ENCODE measurements at regions not wholly inside any gene's neighbourhood (a gene's known extent, or its start where the extent isn't known, plus 50 kb on each side); places are given as distances from the start of the nearest gene placed in this dataset.
"Not testable (repeated sequence)": the region's sequence is repeated elsewhere in the genome, so short reads cannot be mapped to it uniquely, and the experiment has no call there.

DNA sequence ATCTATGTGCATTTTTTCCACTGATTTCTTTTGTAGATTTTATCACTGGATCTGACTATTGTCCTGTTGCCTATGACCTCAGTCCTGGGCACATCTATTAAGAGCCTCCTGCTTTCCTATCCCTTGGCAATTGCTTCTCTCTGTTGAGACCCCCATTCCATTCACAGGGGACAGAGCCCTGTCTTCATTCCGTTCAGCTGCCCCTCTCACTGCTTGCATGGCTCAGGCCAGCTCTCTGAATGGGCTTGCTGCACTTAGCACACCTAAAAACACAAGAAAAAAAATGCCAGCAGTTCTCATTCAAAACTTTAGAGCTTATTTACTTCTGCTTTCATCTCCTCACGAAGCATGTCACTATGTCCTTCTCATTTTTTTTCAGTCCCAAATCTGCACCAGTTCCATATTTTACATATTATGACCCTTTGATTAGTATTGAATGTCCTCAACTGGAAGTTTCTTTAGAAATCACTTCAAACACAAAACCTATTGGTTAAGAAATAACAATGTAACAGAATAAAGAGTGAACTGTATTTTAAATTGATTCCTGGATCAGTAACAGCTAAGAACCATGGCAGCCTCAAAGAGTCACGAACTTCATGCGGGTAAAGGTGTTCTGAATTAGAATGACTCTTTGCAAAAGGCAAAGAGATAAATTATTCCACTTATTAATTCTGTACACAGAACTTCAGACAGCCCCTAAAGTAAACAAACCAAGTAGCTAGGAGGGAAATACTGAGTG lies 616.5 kb downstream of the C6orf118 start:
- no peak for DNase-seq

DNA sequence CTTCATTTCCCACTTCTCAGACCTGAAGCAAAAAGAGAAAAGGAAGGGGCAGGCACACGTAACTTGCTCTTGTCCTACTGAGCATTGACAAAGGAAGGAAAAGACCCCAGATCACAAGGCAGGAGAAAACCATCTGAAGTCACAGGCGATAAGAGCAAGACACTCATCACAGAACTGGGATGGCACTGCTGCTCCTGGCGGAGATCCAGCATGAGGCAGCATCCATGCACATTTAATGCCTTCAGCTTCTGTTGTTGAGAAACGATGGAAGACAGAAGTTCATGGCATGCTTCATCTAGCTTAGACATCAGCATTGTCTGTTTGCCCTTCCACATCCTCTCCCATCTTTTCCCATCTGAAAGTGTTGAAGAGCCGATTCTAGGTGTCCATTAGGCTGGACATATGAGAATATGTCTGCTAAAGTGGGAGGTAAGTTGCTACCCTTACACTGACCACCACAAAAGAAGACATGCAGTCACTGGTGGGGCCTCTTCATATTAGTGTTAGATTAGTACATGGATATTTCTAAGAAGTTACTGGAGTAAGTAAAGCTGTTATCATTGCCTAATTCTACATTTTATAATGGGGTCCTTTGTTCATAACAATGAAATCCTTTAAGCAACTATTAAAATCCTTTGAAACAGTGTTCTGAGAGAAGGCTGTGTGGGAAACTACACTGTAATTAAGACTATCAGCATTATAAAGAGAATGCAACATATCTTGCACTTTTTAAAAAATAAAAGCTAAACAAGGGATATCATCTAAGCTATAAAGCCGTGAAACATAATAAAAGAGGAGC lies 618.5 kb downstream of the C6orf118 start:
- DNase-seq: no peak

DNA sequence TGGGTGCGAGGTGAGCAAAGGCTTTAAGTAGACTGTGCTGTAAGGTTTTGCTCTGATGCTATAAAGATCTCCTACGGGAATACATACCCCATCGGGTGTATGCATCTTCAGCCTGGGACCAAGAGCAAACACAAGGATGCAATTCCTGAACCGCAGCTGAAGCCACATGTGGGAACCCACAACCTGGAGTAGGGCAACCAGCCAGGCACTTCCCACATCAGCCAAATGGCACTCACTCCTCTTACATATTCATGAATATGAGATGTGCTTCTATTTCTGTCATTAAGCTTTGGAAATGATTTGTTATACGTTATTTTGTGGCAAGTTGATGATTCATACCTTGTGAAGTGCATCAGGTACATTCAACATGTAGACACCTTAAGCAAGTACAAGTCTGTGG lies 619.2 kb downstream of the C6orf118 start:
- no peak for DNase-seq

DNA sequence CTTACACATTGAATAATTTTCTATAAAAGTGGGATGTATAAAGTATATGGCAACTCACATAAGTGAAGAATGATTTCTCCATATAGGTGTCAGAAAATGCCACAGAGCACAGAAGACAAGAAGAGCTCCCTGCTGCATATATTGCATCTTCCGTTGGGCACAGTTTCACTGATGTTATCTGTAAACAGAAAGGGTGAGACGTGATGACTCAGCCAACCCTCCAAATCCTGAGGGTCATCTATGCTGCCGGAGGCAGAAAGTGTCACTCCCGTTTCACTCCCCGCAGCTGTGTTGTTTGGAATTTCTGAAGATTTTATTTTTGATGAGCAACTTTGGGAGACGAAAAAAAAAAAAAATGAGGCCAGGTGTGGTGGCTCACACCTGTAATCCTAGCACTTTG lies 644.1 kb downstream of the C6orf118 start:
- DNase-seq: no peak

DNA sequence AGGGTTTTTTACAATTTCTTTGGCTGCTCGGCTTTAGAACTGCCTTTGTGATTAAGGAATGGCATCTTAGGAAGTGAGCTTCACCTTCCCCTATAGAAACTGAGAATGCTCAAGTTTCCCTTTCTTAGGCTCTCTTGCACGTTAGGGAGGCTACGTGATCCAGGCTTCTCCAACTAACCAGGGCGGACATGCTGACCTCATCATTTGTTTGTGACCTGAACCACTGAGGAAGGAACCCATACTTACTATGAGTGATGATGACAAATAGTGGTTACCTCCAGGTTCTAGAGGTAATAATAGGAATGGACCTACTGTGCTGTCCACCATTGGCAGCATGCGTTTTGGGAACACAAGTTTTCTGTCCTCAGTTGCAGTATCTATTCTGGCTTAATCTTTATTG lies 645.8 kb downstream of the C6orf118 start:
- no peak for DNase-seq

DNA sequence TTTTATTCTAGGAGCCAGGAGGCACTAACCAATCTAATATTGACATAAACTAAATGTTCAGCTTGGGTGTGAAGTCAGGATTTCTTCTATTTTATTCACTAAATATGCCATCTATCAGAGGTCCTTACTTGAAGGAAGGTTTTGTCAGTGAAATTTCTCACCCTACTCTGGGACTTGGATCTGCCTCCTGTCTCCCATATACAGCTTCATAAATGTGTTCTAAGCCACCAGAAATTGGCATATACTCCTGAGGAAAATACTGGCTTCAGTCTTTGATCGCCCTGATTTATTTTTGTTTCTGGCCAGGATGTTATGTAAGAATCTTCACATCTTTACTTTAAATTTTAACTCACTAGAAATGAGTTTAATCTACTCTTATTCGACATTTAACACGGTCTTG lies 647.7 kb downstream of the C6orf118 start:
- DNase-seq: no peak

DNA sequence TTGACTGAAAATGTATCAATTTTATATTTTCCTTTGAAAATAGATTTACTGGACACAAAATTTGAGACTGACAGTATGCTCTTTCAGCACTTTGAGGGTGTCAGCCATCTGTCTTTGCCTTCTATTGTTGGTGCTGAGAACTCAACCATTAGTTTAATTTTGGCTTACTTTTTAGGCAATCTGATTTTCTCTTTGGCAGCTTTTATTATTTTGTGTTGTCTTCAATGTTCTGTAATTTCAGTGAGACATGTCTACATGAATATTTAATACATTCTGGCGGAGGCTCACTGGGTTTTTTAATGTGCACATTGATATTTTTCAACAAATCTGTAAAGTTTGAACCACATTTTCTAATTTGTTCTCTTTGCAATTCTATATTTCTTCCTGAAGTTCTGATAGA lies 648.6 kb downstream of the C6orf118 start:
- DNase-seq: no peak

DNA sequence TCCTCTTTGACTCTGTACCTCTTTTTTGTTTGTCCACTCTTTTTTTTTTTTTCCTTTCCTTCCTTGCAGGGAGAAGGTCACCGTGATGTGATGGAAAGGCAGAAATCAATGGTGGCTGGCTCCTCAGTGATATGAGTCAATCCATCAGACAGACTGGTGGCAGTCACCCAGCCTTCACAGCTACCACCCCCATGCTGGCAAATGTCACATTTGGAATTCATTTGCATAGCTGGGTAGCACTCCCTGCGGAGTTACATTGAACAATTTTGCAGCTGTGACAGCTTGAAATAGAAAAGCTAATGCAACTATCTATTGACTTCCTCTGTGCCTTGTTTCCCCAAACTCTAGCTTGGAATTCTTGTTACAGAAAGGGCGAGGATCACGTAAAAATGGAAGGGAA lies 668.4 kb downstream of the C6orf118 start:
- DNase-seq: no peak

DNA sequence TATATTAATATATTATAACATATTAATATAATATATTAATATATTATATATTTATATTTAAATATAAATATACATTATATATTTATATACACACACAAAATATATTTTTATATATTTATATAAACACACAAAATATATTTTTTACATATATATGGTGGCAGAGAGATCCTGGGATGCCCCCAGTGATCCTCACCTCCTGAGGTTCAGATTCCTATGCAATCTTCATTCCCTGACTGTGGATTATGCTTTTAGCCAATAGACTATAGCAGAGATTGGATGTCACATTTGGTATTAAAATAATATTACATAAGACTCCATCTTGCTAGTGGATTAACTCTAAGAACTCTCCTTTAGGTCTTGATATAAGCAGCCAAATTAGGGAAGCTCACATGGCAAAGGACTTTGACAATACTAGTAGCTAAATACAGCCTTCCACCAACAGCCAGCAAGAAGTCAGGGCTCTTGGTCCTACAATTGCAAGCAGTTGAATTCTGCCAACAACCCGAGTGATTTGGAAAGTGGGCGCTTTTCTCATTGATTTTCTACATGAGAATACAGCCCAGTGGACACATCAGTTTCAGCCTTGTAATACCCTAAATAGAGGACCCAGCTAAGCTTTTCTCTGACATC lies 681.0 kb downstream of the C6orf118 start:
- no peak for DNase-seq

DNA sequence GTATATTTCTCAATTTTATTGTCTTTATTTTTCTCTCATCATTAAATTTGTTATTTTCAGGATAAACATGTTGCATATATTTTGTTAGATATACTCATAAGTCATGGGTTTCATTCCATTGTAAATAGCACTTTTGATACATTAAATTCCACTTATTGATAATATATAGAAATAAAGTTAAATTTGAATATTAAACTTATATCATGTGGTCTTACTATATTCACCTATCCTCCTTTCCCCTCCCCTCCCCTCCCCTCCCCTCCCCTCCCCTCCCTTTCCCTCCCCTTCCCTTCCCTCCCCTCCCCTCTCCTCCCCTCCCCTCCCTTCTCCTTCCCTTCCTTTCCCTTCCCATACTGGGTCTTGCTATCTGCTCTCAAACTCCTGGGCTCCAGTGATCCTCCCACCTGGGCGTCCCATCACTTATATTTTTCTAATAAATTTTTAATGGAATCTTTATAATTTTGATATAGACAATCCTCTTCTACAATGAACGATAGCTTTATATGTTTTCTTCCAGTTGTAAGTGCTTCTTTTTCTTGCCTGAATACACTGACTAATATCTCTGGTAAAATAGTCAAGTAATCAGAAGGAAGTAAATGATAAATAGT lies 692.4 kb downstream of the C6orf118 start:
- no peak for DNase-seq

DNA sequence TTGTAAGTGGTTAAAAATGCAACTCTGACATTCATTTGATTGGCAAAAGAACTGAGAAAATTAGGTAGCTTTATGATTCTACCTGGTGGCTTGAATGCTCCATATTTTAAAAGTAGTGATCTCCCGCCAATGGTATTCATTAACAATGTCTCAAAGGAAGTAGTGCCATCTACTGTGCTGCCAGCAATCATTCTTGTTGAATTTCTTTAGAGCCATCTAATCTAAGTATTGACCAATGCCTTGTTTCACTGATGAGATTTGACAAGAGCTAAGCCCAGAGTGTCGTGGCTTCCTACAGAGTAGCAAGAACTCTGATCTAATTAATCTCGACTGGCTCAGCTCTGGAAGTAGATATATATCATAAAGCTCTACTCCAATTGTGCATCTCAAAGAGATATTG lies 696.7 kb downstream of the C6orf118 start:
- no peak for DNase-seq

DNA sequence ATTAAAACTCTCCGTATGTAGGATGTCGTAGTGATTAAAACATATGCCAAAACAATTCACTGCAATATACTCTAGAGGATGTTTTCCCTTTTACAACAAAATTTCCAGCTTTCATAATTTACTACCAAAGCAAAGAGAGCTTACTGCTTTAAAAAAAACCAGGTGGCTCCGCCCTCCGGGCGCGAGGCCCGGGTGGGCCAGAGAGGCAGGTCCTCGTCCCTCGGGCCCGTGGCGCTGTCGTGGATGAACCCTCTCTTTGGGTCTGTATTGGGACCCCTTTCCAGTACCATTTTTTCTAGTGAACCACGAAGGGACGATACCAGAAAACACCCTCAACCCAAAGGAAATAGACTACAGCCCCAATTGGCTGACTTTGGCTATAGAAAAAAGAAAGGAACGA lies 698.5 kb downstream of the C6orf118 start:
- DNase-seq: not testable (repeated sequence)

DNA sequence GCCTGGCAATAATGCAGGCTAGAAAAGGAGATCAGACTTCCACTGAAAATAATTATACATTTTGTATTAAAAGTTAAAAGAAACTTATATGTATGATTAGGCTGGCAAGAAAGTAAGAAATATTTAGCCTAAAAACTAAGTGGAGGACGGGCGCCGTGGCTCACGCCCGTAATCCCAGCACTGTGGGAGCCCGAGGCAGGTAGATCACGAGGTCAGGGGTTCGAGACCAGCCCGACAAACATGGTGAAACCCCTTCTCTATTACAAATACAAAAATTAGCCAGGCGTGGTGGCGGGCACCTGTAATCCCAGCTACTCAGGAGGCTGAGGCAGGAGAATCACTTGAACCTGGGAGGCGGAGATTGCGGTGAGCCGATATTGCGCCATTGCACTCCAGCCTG lies 707.0 kb downstream of the C6orf118 start:
- DNase-seq: not testable (repeated sequence)

DNA sequence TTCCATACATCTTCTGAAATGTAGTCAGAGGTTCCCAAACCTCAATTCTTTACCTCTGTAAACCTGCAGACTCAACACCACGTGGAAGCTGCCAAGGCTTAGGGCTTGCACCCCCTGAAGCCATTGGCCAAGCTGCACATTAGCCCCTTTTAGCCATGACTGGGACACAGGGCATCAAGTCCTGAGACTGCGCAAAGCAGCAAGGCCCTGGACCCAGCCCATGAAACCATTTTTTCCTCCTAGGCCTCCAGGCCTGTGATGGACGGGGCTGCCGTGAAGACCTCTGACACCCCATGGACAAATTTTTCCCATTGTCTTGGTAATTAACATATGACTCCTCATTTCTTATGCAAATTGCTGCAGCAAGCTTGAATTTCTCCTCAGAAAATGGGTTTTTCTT lies 727.8 kb downstream of the C6orf118 start:
- DNase-seq: no peak

DNA sequence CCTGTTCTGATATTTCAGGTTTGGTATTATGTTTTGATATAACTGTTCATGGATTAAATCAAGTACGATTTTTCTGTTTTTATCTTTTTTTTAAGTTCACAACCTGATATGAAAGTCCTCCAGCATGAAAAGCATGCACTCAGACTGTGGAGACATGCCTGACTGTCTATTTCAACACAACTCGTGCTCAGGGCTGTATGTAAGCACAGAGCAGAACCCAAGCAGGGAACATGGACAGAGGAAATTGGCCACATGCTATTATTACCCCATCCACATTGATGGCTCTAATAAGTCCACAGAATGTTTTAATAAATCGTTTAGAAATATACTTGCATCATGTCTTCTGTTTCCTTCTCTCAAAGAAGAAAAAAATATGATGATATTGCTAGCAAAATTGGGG lies 730.4 kb downstream of the C6orf118 start:
- no peak for DNase-seq

DNA sequence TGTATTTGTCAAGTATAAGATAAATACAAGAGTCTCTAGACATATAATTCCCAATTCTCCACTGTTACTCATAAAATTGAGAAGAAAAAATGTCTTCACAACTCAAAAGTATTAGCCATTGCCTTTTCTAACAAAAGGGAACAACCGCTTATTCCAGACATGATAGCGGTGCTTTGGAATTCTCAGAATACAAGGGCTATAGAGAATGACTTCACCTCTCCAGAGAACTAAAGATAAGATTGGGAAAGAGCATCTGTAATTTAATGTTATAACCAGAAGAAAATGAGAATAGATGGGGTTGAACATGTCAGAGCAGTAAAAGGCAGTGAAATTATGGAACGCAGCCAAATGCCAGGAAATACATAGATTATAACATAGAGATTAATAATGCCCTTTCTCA lies 730.8 kb downstream of the C6orf118 start:
- DNase-seq: no peak

DNA sequence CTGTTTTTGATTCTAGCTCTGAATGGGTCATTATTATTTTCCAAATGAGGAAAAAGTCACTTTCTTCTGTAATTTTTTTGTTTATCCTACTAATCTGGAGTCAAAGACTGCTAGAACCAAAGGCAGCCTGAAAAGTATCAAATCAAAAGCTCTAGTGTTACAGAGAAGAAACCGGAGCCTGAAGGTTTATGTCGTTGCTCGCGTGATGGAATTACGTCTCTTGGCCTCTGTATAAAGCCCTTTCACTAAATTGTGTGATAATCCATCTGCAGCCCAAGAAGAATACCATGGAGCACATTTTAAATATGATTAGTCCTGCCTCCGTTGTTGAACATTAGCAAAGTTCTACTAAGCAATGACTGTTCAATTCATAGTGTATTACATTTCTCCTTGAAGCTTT lies 738.6 kb downstream of the C6orf118 start:
- DNase-seq: no peak

DNA sequence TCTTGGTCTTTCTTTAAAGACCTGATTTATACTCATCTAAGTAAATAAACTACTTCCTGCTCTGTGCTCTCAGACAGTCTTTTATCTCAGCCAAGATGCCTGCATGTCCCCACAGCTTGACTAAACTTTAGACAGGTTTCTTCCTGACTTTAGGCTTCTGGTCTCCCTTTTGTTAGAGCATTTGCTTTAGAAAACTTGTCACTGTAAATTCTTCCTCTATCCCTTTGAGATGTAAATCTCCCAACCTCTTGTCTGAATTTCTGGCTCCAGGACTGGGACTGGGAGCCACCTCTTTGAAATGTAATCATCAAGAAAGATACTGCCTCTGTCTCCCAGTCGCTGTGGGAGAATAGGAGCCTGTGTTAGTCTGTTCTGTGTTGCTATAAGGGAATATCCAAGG lies 739.9 kb downstream of the C6orf118 start:
- DNase-seq: no peak

DNA sequence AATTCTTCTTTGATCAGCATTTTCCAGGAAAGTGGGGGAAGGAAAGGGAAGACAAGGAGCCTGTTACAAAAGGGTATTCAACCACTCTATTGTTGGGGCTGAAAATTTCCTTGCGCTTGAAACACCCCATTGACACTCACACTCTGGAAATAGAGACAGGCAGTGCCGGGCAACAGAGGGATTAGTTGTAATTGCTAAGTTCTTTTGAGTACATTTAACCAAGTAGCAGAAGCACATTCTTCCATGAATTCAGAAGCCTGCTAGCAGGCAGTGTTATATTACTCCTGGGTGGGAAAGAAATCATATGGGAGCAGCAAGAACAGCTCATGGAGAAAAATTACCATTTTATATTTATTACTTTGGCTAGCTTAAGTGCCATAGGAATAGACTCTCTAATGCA lies 745.5 kb downstream of the C6orf118 start:
- no peak for DNase-seq

DNA sequence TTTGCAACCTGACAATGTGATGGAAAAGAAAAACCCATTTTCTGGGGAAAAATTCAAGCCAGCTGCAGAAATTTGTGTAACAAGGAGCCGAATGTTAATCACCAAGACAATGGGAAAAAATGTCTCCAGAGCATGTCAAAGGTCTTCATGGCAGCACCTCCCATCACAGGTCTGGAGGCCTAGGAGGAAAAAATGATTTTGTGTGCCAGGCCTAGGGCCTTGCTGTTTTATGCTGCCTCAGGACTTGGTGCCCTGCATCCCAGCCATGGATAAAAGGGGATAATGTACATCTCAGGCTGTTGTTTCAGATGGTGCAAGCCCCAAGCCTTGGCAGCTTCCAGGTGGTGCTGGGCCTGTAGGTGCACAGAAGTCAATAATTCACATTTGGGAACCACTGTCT lies 747.7 kb downstream of the C6orf118 start:
- DNase-seq: no peak

DNA sequence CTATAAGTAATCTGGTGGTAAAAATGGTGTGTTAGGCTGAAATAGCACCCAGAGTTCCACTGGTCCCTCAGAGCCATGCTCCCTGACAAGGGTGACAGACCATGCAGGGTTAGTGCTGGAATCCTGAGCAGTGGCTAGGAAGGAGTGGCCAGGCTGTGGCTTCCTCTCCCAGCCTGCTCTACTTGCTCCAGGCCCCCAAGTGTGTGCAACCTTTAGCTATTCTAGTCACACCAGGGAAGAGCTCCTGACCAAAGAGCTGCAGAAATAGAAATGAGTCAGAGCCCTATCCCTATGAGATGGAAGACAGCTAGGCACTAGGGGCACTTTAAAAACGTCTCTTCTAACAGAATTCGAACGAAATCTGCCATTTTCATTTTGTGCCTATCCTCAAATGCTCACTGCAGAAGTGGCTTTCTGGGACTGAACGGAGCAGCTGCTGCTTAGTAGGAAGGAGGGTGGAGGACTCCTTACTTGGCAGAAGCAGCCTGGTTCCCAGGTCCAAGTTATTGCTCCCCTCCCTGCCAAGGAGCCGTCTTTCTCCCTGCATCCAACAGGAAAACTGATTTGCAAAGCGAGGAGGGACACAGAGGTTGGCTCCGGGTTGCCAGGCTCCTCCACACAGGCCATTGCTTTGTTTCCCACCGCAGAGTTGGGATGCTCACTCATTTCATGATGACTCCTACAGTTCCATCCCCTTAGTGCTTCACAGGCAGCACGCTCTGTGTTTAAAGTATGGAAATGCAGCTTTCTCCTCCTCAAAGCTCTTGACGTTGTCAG lies 754.5 kb downstream of the C6orf118 start:
- no peak for DNase-seq

DNA sequence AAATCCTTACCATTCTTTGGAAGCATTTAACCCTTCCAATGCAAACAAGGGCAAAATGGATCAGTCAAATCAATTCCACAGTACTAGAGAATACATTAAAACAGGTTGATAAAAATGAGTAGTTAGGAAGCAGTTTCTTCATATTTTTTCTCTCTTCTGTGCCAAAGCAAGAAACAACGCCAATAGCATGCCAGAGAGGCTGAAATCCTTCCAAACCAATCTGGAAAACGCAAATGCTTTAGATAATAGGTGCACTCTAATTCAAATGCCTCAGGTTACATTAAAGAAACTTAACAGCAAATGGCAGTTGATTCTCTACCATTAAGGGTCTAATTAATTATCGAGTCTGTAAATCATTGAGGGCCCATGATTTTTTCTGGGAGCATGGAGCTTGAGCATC lies 755.2 kb downstream of the C6orf118 start:
- DNase-seq: no peak

DNA sequence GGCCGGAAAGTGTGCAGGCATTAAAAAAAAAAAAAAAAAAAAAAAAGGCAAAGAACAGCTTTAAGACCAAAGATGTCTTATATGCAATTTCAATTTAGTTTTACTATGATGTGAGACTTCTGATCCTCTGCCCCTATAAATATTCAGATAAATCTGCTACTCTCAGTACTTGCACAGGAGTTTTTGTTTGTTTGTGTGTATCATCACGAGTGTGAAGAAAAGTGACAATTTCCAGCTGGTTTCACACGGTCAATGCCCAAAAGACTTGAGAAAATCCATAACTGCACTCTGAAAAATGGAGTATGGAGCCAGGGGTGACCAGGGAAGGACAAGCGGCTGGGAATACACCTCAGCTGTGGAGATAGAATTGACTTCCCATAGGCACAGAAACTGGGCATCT lies 757.7 kb downstream of the C6orf118 start:
- no peak for DNase-seq

All from central memory CD4-positive, alpha-beta T cell (primary cell).